ENCODE measurements at regions not wholly inside any gene's neighbourhood (a gene's known extent, or its start where the extent isn't known, plus 50 kb on each side); places are given as distances from the start of the nearest gene placed in this dataset.

DNA sequence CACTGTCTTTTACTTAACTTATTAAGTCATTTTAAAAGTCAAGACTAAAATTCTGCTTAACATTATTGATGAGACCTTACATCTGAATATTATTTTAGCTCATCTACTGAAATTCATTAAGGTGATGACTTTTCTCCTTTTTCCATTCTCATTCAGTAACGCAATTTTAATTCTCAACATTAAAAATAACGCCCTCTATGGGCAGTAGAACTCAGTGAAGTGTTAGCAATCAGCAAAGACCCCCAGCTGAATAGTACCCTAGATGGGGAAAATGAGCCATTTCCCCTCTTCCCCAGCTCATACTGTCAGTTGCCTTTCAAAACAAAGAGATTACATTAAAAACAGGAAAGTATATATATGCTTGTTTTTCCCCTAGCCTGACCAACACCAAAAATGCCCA, 203.3 kb downstream of the NR4A2 start:
- TF ChIP-seq, protein P1, sequence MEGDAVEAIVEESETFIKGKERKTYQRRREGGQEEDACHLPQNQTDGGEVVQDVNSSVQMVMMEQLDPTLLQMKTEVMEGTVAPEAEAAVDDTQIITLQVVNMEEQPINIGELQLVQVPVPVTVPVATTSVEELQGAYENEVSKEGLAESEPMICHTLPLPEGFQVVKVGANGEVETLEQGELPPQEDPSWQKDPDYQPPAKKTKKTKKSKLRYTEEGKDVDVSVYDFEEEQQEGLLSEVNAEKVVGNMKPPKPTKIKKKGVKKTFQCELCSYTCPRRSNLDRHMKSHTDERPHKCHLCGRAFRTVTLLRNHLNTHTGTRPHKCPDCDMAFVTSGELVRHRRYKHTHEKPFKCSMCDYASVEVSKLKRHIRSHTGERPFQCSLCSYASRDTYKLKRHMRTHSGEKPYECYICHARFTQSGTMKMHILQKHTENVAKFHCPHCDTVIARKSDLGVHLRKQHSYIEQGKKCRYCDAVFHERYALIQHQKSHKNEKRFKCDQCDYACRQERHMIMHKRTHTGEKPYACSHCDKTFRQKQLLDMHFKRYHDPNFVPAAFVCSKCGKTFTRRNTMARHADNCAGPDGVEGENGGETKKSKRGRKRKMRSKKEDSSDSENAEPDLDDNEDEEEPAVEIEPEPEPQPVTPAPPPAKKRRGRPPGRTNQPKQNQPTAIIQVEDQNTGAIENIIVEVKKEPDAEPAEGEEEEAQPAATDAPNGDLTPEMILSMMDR (conservative IDR thresholded peaks at IDR 0.05; ENCODE audit: low read depth in 2 of 2), result peak; percentile 45 to 73
- TF ChIP-seq, protein P2, sequence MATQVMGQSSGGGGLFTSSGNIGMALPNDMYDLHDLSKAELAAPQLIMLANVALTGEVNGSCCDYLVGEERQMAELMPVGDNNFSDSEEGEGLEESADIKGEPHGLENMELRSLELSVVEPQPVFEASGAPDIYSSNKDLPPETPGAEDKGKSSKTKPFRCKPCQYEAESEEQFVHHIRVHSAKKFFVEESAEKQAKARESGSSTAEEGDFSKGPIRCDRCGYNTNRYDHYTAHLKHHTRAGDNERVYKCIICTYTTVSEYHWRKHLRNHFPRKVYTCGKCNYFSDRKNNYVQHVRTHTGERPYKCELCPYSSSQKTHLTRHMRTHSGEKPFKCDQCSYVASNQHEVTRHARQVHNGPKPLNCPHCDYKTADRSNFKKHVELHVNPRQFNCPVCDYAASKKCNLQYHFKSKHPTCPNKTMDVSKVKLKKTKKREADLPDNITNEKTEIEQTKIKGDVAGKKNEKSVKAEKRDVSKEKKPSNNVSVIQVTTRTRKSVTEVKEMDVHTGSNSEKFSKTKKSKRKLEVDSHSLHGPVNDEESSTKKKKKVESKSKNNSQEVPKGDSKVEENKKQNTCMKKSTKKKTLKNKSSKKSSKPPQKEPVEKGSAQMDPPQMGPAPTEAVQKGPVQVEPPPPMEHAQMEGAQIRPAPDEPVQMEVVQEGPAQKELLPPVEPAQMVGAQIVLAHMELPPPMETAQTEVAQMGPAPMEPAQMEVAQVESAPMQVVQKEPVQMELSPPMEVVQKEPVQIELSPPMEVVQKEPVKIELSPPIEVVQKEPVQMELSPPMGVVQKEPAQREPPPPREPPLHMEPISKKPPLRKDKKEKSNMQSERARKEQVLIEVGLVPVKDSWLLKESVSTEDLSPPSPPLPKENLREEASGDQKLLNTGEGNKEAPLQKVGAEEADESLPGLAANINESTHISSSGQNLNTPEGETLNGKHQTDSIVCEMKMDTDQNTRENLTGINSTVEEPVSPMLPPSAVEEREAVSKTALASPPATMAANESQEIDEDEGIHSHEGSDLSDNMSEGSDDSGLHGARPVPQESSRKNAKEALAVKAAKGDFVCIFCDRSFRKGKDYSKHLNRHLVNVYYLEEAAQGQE (IDR thresholded peaks at IDR 0.05; ENCODE audit: unreplicated experiment), result no peak
- no peak for TF ChIP-seq POLR2AphosphoS5 (IDR thresholded peaks at IDR 0.05; ENCODE audit: low read depth)

Measured in GM23338 (cell line).